ENCODE measurements at regions not wholly inside any gene's neighbourhood (a gene's known extent, or its start where the extent isn't known, plus 50 kb on each side); places are given as distances from the start of the nearest gene placed in this dataset.

DNA sequence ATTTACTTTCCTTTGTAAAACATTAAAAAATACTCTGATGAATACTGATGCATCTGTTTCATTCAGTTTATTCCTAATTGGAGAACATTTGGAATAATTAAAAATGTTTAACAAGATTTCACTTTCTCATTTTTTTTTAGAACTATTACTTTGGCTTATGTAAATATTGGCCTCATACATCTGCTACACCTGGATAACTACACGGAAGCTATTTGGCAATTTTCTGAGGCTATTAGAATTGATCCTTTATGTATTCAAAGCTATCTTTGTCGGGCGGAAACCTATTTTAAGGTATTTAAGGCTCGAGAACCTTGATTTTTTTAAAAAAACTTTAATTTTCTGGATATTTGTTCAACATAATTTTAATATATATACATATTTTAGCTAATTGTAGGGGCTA lies 196.7 kb downstream of the TTC6 start:
- in situ Hi-C loops (cut with HindIII; ENCODE audit: extremely low pct_ligation_motif_present, low pct_unique_long_range_greater_than_20kb) (no loop called here), intact Hi-C loops (cut with micrococcal nuclease; ENCODE audit: unreplicated experiment) (no loop called here)
- Histone ChIP-seq H3K27ac (ENCODE audit: extremely low read length, insufficient read depth, low read length) (peak overlapping the region; percentile 55), H3K79me2 (ENCODE audit: insufficient read depth, low read length) (no peaks in the 10 kb centered on the region), H3K4me3 (replicated peaks in 1 of 3; ENCODE audit: insufficient read depth in 1 of 3, low read depth in 2 of 3, low read length in 3 of 3) (no peak overlapping the region), H3K4me1 (ENCODE audit: insufficient read depth, low read length) (peaks cover 45% of the 10 kb centered on the region), H3K36me3 (replicated peaks in 1 of 2; ENCODE audit: control insufficient read depth in 1 of 2, insufficient read depth in 2 of 2, low read length in 2 of 2) (no peaks in the 10 kb centered on the region), H3K9me3 (ENCODE audit: low read length) (no peaks in the 10 kb centered on the region), H3K9ac (ENCODE audit: insufficient read depth, low read depth, low read length) (no peak overlapping the region), H3K4me2 (ENCODE audit: low read depth, low read length) (no peak overlapping the region), H4K20me1 (ENCODE audit: insufficient read depth, low read length) (no peaks in the 10 kb centered on the region), H3K27me3 (ENCODE audit: control insufficient read depth in 1 of 2, insufficient read depth in 2 of 2, low read length in 2 of 2) (no peaks in the 10 kb centered on the region), H2AFZ (ENCODE audit: low read length) (peak overlapping the region; percentile 16)
- FAIRE-seq (no peak), ATAC-seq (no peak), DNase-seq (ENCODE audit: low spot score) (no peak)
- POLR2A ChIA-PET = interaction anchor here (0.8 to 2.5 kb wide), 3 partner anchors 18 to 74 kb away, joined by 3 to 19 read pairs (median 5); no protein-coding TSS in a partner anchor
- CTCF ChIA-PET (ENCODE audit: low intra/inter-chr PET ratio, low total read pairs) = no interaction called here
- no TSS peak for BruUV-seq (replicated peaks)
- 94% methylated on average over 4 of the region's 4 CpGs for WGBS (ENCODE audit: low lambda C conversion rate)
- TF ChIP-seq NAIF1 (CRISPR knock-in tag; IDR thresholded peaks at IDR 0.05; ENCODE audit: borderline replicate concordance) (0 out of 2 replicates have a peak, but pooled peaks have one; percentile 7), ZNF530 (CRISPR knock-in tag; IDR thresholded peaks at IDR 0.05; ENCODE audit: low read depth) (no peak), NFE2L2 (IDR thresholded peaks at IDR 0.05; ENCODE audit: low read length) (no peak), RXRB (CRISPR knock-in tag; IDR thresholded peaks at IDR 0.05; ENCODE audit: borderline replicate concordance) (no peak), ZFP82 (CRISPR knock-in tag; IDR thresholded peaks at IDR 0.05; ENCODE audit: borderline replicate concordance) (0 out of 2 replicates have a peak, but pooled peaks have one; percentile 12), EHMT2 (IDR thresholded peaks at IDR 0.05; ENCODE audit: borderline replicate concordance, low read depth, low read length) (no peak), ZFY (CRISPR knock-in tag; IDR thresholded peaks at IDR 0.05) (no peak), SOX13 (IDR thresholded peaks at IDR 0.05) (no peak), SOX13 (CRISPR knock-in tag; conservative IDR thresholded peaks at IDR 0.05 in 1 of 2, IDR thresholded peaks at IDR 0.05 in 1 of 2) (no peak), NR2F1 (CRISPR knock-in tag; IDR thresholded peaks at IDR 0.05) (no peak), NFE2L1 (CRISPR knock-in tag; IDR thresholded peaks at IDR 0.05; ENCODE audit: borderline replicate concordance) (no peak), HOXA5 (CRISPR knock-in tag; IDR thresholded peaks at IDR 0.05) (no peak), HNRNPUL1 (IDR thresholded peaks at IDR 0.05; ENCODE audit: low read depth, low read length) (0 out of 2 replicates have a peak, but pooled peaks have one; percentile 50), ZNF780A (CRISPR knock-in tag; IDR thresholded peaks at IDR 0.05) (no peak), ZNF816 (CRISPR knock-in tag; IDR thresholded peaks at IDR 0.05; ENCODE audit: borderline replicate concordance) (no peak), ZNF720 (CRISPR knock-in tag; IDR thresholded peaks at IDR 0.05) (no peak)
- TF ChIP-seq, protein P1, sequence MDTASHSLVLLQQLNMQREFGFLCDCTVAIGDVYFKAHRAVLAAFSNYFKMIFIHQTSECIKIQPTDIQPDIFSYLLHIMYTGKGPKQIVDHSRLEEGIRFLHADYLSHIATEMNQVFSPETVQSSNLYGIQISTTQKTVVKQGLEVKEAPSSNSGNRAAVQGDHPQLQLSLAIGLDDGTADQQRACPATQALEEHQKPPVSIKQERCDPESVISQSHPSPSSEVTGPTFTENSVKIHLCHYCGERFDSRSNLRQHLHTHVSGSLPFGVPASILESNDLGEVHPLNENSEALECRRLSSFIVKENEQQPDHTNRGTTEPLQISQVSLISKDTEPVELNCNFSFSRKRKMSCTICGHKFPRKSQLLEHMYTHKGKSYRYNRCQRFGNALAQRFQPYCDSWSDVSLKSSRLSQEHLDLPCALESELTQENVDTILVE (CRISPR knock-in tag; IDR thresholded peaks at IDR 0.05) = no peak
